ENCODE measurements at regions not wholly inside any gene's neighbourhood (a gene's known extent, or its start where the extent isn't known, plus 50 kb on each side); places are given as distances from the start of the nearest gene placed in this dataset.
A peak's percentile ranks its signal among the peaks of the same experiment; 100 is the strongest.

DNA sequence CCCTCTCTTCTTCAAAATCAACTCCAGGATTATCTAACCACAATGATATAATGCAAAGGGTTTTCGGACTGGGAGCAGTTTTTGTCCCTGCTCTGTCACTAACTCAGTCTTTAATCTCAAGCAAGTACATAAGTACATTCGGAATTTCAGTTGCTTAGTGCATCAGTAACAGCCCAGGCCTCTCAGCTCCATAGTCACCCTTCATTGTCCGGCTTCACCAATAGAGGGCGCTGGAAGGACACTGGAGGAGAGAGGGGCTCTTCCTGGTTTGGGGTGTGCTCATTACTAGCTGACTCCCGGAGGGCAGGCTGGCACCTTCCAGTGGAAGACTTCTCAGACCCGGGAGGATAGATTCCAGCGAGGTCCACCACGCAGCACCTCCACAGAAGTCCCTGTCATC lies 90.4 kb upstream of the PDGFD start:
- H3K27me3 ChIP-seq (ENCODE audit: control insufficient read depth in 2 of 2, insufficient read depth in 2 of 2, low read length in 2 of 2) = no peaks in the 10 kb centered on the region
- peaks cover 0 to 2% (median 0%) of the 10 kb centered on the region in 7 donors for H3K9me3 Mint-ChIP-seq
- DNase-seq = peak in 1 of 3 donors; percentile 3

DNA sequence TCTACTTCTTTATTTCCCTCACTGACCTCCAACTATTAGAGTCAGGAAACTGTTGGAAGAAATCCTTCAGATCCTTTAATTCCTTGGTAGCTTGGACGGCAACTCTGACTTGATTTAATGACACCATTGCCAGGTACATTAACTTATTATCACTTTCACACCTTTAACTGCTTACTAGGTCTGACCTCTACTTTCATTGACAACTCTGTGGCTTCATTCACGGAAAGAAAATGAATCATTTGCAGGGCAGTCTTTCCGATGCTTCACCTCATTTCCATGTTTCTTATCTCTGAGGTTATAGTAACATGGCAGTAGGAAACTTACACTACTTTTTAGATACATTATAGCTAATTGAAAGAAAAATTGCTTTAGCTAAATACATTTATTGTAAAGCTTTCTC lies 82.6 kb upstream of the PDGFD start:
- no peaks in the 10 kb centered on the region for H4K20me1 ChIP-seq (ENCODE audit: insufficient read depth, low read length)
- H3K36me3 Mint-ChIP-seq = no peaks in the 10 kb centered on the region
- H3K27ac Mint-ChIP-seq = no peak overlapping the region
- no peaks in the 10 kb centered on the region for H3K9me3 ChIP-seq (replicated peaks in 1 of 2; ENCODE audit: control insufficient read depth in 1 of 2, insufficient read depth in 1 of 2, low read length in 2 of 2)
- no peak overlapping the region for H3K4me3 ChIP-seq (replicated peaks in 1 of 3; ENCODE audit: low read depth in 2 of 3, low read length in 3 of 3)
- H3K9me3 Mint-ChIP-seq = no peaks in the 10 kb centered on the region
- no peak overlapping the region for H3K4me2 ChIP-seq (replicated peaks; ENCODE audit: extremely low read depth, low read length, poor library complexity, severe bottlenecking)
- intact Hi-C loops (cut with micrococcal nuclease) = no loop called here
- H3K27me3 Mint-ChIP-seq (ENCODE audit: low read depth in 3 of 3) = no peaks in the 10 kb centered on the region
- no peaks in the 10 kb centered on the region for H3K4me1 Mint-ChIP-seq
- no peak for DNase-seq
- H3K36me3 ChIP-seq (replicated peaks in 1 of 2; ENCODE audit: control insufficient read depth in 1 of 2, insufficient read depth in 2 of 2, low read length in 2 of 2) = no peaks in the 10 kb centered on the region
- no peaks in the 10 kb centered on the region for H3K79me2 ChIP-seq (ENCODE audit: insufficient read depth, low read length)
- no peaks in the 10 kb centered on the region for H3K27me3 ChIP-seq (ENCODE audit: control insufficient read depth in 2 of 2, insufficient read depth in 2 of 2, low read length in 2 of 2)
- H3K27ac ChIP-seq (ENCODE audit: low read depth in 1 of 2, low read length in 2 of 2) = no peak overlapping the region
- H2AFZ ChIP-seq (ENCODE audit: insufficient read depth, low read depth, low read length, poor library complexity, severe bottlenecking) = no peak overlapping the region
- H3K4me1 ChIP-seq (ENCODE audit: control insufficient read depth in 1 of 2, insufficient read depth in 2 of 2, low read length in 2 of 2) = no peaks in the 10 kb centered on the region
- H3K4me3 Mint-ChIP-seq = no peak overlapping the region
- 80% methylated on average over 1 of the region's 3 CpGs for WGBS (ENCODE audit: insufficient coverage)
- TF ChIP-seq, protein P1, sequence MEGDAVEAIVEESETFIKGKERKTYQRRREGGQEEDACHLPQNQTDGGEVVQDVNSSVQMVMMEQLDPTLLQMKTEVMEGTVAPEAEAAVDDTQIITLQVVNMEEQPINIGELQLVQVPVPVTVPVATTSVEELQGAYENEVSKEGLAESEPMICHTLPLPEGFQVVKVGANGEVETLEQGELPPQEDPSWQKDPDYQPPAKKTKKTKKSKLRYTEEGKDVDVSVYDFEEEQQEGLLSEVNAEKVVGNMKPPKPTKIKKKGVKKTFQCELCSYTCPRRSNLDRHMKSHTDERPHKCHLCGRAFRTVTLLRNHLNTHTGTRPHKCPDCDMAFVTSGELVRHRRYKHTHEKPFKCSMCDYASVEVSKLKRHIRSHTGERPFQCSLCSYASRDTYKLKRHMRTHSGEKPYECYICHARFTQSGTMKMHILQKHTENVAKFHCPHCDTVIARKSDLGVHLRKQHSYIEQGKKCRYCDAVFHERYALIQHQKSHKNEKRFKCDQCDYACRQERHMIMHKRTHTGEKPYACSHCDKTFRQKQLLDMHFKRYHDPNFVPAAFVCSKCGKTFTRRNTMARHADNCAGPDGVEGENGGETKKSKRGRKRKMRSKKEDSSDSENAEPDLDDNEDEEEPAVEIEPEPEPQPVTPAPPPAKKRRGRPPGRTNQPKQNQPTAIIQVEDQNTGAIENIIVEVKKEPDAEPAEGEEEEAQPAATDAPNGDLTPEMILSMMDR (IDR thresholded peaks at IDR 0.05) = no peak
- H3K9ac ChIP-seq (ENCODE audit: insufficient read depth, low read length, poor library complexity, severe bottlenecking) = no peak overlapping the region

More for the DNA sequence above, 90.4 kb upstream of the PDGFD start:
- Mint-ChIP-seq H3K27me3 (ENCODE audit: low read depth in 3 of 3) (peaks cover 0 to 9% (median 2%) of the 10 kb centered on the region in 3 donors), H3K36me3 (no peaks in the 10 kb centered on the region), H3K27ac (no peak overlapping the region), H3K4me1 (no peaks in the 10 kb centered on the region), H3K4me3 (no peak overlapping the region)
- intact Hi-C loops (cut with micrococcal nuclease) = no loop called here
- H2AFZ ChIP-seq (ENCODE audit: insufficient read depth, low read depth, low read length, poor library complexity, severe bottlenecking) = no peak overlapping the region
- no peak overlapping the region for H3K9ac ChIP-seq (ENCODE audit: insufficient read depth, low read length, poor library complexity, severe bottlenecking)
- H3K36me3 ChIP-seq (replicated peaks in 1 of 2; ENCODE audit: control insufficient read depth in 1 of 2, insufficient read depth in 2 of 2, low read length in 2 of 2) = no peaks in the 10 kb centered on the region
- TF ChIP-seq, protein P1 (IDR thresholded peaks at IDR 0.05) = peak; percentile 40
- H3K4me3 ChIP-seq (replicated peaks in 1 of 3; ENCODE audit: low read depth in 2 of 3, low read length in 3 of 3) = no peak overlapping the region
- no peak overlapping the region for H3K27ac ChIP-seq (ENCODE audit: low read depth in 1 of 2, low read length in 2 of 2)
- H3K9me3 ChIP-seq (replicated peaks in 1 of 2; ENCODE audit: control insufficient read depth in 1 of 2, insufficient read depth in 1 of 2, low read length in 2 of 2) = no peaks in the 10 kb centered on the region
- no peaks in the 10 kb centered on the region for H4K20me1 ChIP-seq (ENCODE audit: insufficient read depth, low read length)
- no peaks in the 10 kb centered on the region for H3K79me2 ChIP-seq (ENCODE audit: insufficient read depth, low read length)
- WGBS (ENCODE audit: insufficient coverage) = no CpG with 5 or more reads among the region's 8 CpGs
- H3K4me2 ChIP-seq (replicated peaks; ENCODE audit: extremely low read depth, low read length, poor library complexity, severe bottlenecking) = no peak overlapping the region
- H3K4me1 ChIP-seq (ENCODE audit: control insufficient read depth in 1 of 2, insufficient read depth in 2 of 2, low read length in 2 of 2) = no peaks in the 10 kb centered on the region

Measured in CD14-positive monocyte (primary cell).